PC-9 (cell line): ENCODE measurements at regions not wholly inside any gene's neighbourhood (a gene's known extent, or its start where the extent isn't known, plus 50 kb on each side); places are given as distances from the start of the nearest gene placed in this dataset.

Experiments
- CTCF ChIP-seq: fragments of 200-600 bp; sonication (generic); conservative IDR thresholded peaks from 2 replicates; pipeline ENCODE4 v1.6.1; 2017; ENCODE audit warnings: mixed run types, antibody characterized with exemption, mild to moderate bottlenecking, moderate library complexity
- EZH2 ChIP-seq: fragments of 200-600 bp; sonication (generic); IDR thresholded peaks from 2 replicates; pipeline ENCODE4 v1.8.0; 2017; ENCODE audit warnings: antibody characterized with exemption, low read depth

GRCh38 chr4:53865054-53865453 is 199.4 kb downstream of the CHIC2 start:
- TF ChIP-seq CTCF (no peak), EZH2 (no peak)
